ENCODE measurements at regions not wholly inside any gene's neighbourhood (a gene's known extent, or its start where the extent isn't known, plus 50 kb on each side); places are given as distances from the start of the nearest gene placed in this dataset.

- no peaks in the 10 kb centered on the region for H3K9me2 ChIP-seq
- H3K4me1 ChIP-seq (ENCODE audit: control insufficient read depth in 1 of 2, insufficient read depth in 2 of 2, low read depth in 1 of 2, low read length in 1 of 2) = no peaks in the 10 kb centered on the region
- H3F3A ChIP-seq (replicated peaks; ENCODE audit: insufficient read depth) = no peaks in the 10 kb centered on the region
- H3K9me3 ChIP-seq = no peaks in the 10 kb centered on the region
- TF ChIP-seq POLR2AphosphoS5 (IDR thresholded peaks at IDR 0.05; ENCODE audit: low read depth, low read length) (no peak), ZBTB33 (IDR thresholded peaks at IDR 0.05; ENCODE audit: borderline replicate concordance, low read depth) (no peak), RFX5 (IDR thresholded peaks at IDR 0.05; ENCODE audit: low read length) (no peak), EP300 (IDR thresholded peaks at IDR 0.05; ENCODE audit: borderline replicate concordance in 1 of 2, low read depth in 1 of 2, low read length in 1 of 2) (no peak), FOXM1 (IDR thresholded peaks at IDR 0.05; ENCODE audit: low read depth) (no peak), TEAD4 (IDR thresholded peaks at IDR 0.05; ENCODE audit: borderline replicate concordance, insufficient read depth) (no peak), SIN3A (IDR thresholded peaks at IDR 0.05; ENCODE audit: borderline replicate concordance, low read depth, low read length) (no peak), PBX3 (IDR thresholded peaks at IDR 0.05) (no peak), NFIC (IDR thresholded peaks at IDR 0.05; ENCODE audit: borderline replicate concordance) (no peak), RXRA (IDR thresholded peaks at IDR 0.05; ENCODE audit: borderline replicate concordance, low read depth) (no peak), MXI1 (IDR thresholded peaks at IDR 0.05; ENCODE audit: low read depth, low read length) (no peak), JUND (IDR thresholded peaks at IDR 0.05) (no peak), IRF3 (IDR thresholded peaks at IDR 0.05; ENCODE audit: low read depth, low read length) (no peak), MEF2A (IDR thresholded peaks at IDR 0.05; ENCODE audit: borderline replicate concordance, low read depth) (no peak), MAX (IDR thresholded peaks at IDR 0.05; ENCODE audit: low read depth) (no peak), USF2 (IDR thresholded peaks at IDR 0.05; ENCODE audit: borderline replicate concordance, low read depth, low read length) (no peak), FOSL2 (IDR thresholded peaks at IDR 0.05; ENCODE audit: borderline replicate concordance, low read depth) (no peak), GABPA (IDR thresholded peaks at IDR 0.05; ENCODE audit: low read depth) (no peak), REST (IDR thresholded peaks at IDR 0.05; ENCODE audit: low read depth, low read length) (no peak)
- H3K27ac ChIP-seq (ENCODE audit: low read depth in 2 of 2, low read length in 1 of 2) = no peak overlapping the region
- no peaks in the 10 kb centered on the region for H4K20me1 ChIP-seq (ENCODE audit: insufficient read depth)
- no peaks in the 10 kb centered on the region for H3K79me2 ChIP-seq (ENCODE audit: insufficient read depth)
- no peaks in the 10 kb centered on the region for H3K36me3 ChIP-seq (replicated peaks in 1 of 2; ENCODE audit: control insufficient read depth in 1 of 2, insufficient read depth in 2 of 2, low read length in 1 of 2)
- 61% methylated on average over 1 of the region's 1 CpG for WGBS (ENCODE audit: low lambda C conversion rate)
- H3K4me2 ChIP-seq = no peak overlapping the region
- no peak overlapping the region for H2AFZ ChIP-seq (ENCODE audit: low read depth)
- no peak overlapping the region for H3K9ac ChIP-seq
- DNase-seq = no peak
- H3K4me3 ChIP-seq (ENCODE audit: low read depth in 2 of 2, low read length in 1 of 2) = no peak overlapping the region
- H3K27me3 ChIP-seq (ENCODE audit: insufficient read depth) = no peaks in the 10 kb centered on the region
- ChIA-PET POLR2A (no interaction called here), CTCF (interaction anchor here (1.2 kb wide), 1 partner anchor 38 kb away, joined by 3 read pairs; no protein-coding TSS in a partner anchor)
These were observed 381.6 kb downstream of the GASK1B start for GRCh38 chr4:157791236-157791635.
